ENCODE measurements at regions not wholly inside any gene's neighbourhood (a gene's known extent, or its start where the extent isn't known, plus 50 kb on each side); places are given as distances from the start of the nearest gene placed in this dataset.

DNA sequence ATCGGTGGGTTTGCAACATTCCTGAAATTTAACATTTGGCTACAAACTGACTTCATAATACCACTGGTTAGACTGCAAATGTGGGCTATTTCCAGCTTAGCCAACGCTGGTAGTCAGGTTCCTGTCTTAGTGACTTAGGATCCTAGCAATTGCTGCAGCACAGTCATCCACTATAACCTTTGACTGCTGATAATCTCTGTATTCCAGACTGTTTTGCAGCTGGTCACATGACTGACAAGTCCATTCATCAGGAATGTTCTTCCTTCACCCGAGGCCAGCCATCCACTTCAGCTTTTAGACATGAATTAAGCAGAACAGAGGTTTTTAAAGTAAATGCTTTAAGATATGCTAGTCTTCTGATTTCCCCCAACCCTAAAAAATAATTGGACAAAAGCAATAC lies 425.9 kb upstream of the MPDZ start:
- TF ChIP-seq, protein P1, sequence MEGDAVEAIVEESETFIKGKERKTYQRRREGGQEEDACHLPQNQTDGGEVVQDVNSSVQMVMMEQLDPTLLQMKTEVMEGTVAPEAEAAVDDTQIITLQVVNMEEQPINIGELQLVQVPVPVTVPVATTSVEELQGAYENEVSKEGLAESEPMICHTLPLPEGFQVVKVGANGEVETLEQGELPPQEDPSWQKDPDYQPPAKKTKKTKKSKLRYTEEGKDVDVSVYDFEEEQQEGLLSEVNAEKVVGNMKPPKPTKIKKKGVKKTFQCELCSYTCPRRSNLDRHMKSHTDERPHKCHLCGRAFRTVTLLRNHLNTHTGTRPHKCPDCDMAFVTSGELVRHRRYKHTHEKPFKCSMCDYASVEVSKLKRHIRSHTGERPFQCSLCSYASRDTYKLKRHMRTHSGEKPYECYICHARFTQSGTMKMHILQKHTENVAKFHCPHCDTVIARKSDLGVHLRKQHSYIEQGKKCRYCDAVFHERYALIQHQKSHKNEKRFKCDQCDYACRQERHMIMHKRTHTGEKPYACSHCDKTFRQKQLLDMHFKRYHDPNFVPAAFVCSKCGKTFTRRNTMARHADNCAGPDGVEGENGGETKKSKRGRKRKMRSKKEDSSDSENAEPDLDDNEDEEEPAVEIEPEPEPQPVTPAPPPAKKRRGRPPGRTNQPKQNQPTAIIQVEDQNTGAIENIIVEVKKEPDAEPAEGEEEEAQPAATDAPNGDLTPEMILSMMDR (IDR thresholded peaks at IDR 0.05; ENCODE audit: borderline replicate concordance, insufficient read depth, low read depth, low read length): no peak
- H3K4me3 ChIP-seq (ENCODE audit: low read depth, low read length): no peak overlapping the region

DNA sequence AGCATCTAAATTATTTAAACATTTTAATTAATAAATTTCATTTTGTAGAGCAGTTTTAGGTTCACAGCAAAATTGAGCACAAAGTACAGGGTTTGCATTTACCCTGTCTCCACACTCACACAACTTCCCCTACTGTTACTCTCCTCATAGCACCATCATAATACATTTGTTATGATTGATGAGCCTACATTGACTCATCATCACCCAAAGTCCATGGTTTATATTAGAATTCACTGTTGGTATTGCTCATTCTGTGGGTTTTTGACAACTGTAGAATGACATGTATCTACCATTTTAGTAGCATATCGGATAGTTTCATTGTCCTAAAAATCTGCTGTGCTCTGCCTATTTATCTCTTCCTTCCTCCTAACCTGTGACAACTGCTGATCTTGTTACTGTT lies 411.1 kb upstream of the MPDZ start:
- TF ChIP-seq, protein P1 (IDR thresholded peaks at IDR 0.05; ENCODE audit: borderline replicate concordance, insufficient read depth, low read depth, low read length): no peak
- H3K4me3 ChIP-seq (ENCODE audit: low read depth, low read length): no peak overlapping the region

DNA sequence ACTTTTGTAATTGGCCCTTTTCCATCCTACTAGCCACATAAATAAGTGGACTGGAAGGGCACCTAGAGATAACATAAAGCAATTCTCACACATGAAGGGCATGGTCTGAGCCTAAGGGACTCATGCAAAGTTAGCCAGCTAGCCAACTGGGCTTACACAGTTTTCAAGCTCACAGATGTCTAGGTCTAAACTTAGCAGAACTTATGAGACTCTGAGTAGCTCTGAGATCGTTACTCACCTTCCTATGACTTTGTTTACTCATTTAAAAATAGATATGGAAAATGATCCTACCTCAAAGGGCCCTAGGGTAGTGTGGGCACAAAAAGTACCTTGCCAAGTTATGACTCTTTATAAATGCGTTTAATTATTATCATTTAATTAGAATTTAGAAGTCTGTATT lies 410.4 kb upstream of the MPDZ start:
- TF ChIP-seq, protein P1 (IDR thresholded peaks at IDR 0.05; ENCODE audit: borderline replicate concordance, insufficient read depth, low read depth, low read length): no peak
- H3K4me3 ChIP-seq (ENCODE audit: low read depth, low read length): no peak overlapping the region

DNA sequence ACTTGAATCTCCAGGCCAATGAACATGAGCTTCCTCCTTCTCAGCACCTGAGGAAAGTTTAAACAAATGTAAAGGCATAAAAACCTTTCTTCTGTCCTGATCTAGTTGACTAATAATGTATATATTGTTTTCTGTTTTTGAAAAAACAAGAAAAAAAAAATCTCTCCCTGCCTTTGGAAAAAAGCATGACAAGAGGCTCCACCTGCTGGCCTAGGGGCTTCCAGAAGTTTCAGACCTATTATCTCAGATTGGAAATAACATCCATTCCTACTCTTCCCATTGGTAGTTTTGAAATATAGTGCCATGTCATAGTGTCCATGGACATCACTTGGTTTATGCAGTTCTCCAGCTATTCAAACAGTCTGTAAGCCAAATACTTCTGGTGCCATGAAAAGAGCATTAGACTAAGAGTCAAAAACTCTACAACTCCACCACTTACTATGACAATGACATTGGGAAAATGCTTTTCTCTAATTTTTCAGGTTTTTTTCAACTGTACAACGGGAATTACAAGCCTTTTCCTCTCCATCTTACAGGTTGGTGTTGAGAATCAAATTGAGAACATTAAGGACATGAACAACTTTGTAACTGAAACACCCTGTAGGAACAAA lies 409.6 kb upstream of the MPDZ start:
- H3K4me3 ChIP-seq (ENCODE audit: low read depth, low read length): no peak overlapping the region
- TF ChIP-seq, protein P1 (IDR thresholded peaks at IDR 0.05; ENCODE audit: borderline replicate concordance, insufficient read depth, low read depth, low read length): no peak

DNA sequence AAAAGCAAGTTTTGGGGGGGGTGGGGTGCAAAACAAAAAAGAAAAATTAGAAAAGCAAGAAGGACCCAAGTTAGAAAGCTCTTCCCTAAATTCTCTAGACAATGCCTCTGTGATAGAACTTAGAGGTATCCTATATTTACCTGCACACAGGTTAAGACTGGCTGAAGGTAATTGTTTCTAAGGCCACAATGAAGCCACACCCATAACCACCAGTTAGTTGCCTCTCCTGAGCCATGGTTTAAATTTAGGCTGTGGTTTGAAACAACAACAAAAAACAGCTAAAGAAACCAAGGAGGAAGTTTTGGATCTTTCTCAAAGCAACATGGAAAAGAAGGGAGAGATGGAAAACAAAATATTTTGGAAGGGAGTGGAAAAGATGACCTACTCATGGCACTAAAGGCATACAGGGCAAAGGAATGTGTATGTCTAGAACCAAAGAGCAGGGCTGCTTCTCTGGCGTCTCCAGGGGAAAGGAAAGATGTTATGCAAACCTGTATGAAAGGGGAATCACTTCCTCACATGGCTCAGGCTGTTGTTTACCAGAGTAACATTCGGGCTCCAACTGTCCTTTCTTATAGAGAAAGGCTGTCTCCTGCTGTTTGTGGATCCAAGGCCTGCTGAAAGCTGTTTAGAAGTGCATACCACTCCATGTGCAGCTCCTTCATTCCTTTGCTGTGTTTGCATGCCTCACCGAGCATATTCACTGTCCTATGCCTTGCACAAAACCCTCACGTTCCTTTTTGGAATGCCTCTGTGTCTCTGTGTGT lies 408.9 kb upstream of the MPDZ start:
- TF ChIP-seq, protein P1 (IDR thresholded peaks at IDR 0.05; ENCODE audit: borderline replicate concordance, insufficient read depth, low read depth, low read length): no peak
- no peak overlapping the region for H3K4me3 ChIP-seq (ENCODE audit: low read depth, low read length)

DNA sequence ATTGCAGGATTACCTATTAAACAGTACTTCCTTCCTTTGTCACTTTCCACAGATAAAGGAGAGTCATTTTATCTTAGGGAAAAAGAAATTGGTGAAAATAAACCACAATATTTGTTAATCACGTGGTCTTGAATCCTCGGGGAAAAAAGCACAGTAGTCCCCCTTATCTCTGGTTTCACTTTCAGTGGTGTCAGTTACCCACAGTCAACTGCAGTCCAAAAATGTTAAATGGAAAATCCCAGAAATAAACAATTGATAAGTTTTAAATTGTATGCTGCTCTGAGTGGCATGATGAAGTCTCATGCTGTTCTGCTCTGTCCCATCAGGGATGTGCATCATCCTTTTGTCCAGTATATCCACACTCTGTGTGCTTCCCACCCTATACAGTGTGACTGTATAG lies 405.2 kb upstream of the MPDZ start:
- TF ChIP-seq, protein P1 (IDR thresholded peaks at IDR 0.05; ENCODE audit: borderline replicate concordance, insufficient read depth, low read depth, low read length): no peak
- no peak overlapping the region for H3K4me3 ChIP-seq (ENCODE audit: low read depth, low read length)

DNA sequence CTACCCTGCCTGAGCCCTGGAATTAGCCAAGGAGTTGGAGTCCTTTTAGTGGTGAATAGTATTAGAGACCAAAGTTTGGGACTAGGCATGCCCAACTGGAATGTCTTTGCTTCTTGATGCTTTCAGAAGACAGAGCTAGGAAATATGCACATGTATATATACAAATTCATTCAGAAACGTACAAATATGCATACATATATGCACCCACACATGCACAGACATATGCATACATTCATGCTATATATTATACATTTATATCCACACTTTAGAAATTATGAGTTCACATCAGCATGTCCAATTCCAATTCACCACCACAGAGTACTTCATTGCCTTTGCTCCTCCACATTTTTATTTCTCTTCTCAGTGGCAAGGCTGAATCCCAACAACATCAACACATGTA lies 398.3 kb upstream of the MPDZ start:
- TF ChIP-seq, protein P1 (IDR thresholded peaks at IDR 0.05; ENCODE audit: borderline replicate concordance, insufficient read depth, low read depth, low read length): no peak
- no peak overlapping the region for H3K4me3 ChIP-seq (ENCODE audit: low read depth, low read length)
